H1 (cell line): ENCODE measurements at regions not wholly inside any gene's neighbourhood (a gene's known extent, or its start where the extent isn't known, plus 50 kb on each side); places are given as distances from the start of the nearest gene placed in this dataset.

Source experiments
- SUZ12 ChIP-seq: fragments of 200-600 bp; sonication (generic); IDR thresholded peaks from 2 replicates; pipeline ENCODE4 v1.6.1; 2012; ENCODE audit warnings: mild to moderate bottlenecking, inconsistent platforms, low read length, moderate library complexity, mixed read lengths

- no peak for TF ChIP-seq SUZ12
- TF ChIP-seq, all 59 proteins: peak for 0
Measured at GRCh38 chr5:164073081-164073480, 567.7 kb downstream of the MAT2B start (continued).
